NOMO-1 treated with dmso at 0.1 percent for 144 hours (cell line): ENCODE measurements at regions not wholly inside any gene's neighbourhood (a gene's known extent, or its start where the extent isn't known, plus 50 kb on each side); places are given as distances from the start of the nearest gene placed in this dataset.
"Not testable (repeated sequence)": the region's sequence is repeated elsewhere in the genome, so short reads cannot be mapped to it uniquely, and the experiment has no call there.

Experiments used
- DNase-seq: peaks from one replicate; lab custom pipeline; 2025; ENCODE audit not compliant: unreplicated experiment; lab: John Stamatoyannopoulos, UW

DNA sequence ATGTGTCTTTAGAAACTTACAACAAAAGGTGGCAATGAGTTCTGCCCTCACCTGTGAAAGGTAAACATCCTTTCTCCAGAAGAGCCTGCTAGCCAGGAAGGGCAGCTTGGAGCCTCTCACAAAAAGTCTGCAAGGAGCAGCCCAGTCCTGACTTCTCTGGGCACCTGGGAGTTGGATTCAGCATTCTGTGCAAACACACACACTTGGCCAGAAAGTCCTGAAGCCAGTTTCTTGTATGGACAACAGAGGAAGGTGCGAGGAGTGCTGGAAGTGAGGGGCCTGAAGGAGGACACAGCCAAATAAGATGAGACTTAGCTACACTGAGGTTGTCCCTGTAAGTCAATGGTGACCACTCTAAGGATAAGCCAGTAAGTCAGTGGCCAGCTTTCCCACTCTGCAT, 52.4 kb upstream of the SLC1A4 start:
- no peak for DNase-seq

DNA sequence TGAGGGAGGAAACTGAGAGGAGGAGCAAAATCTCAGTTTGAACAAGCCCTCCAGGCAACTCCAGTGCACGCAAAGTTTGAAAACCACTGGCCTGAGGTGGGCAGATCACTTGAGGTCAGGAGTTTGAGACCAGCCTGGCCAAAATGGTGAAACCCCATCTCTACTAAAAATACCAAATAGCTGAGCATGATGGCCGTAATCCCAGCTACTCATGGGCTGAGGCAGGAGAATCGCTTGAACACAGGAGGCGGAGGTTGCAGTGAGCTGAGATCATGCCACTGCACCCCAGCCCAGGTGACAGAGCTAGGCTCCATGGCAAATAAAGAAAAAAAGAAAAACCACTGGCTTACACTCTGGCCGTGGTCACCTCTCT, 51.9 kb upstream of the SLC1A4 start:
- not testable (repeated sequence) for DNase-seq

DNA sequence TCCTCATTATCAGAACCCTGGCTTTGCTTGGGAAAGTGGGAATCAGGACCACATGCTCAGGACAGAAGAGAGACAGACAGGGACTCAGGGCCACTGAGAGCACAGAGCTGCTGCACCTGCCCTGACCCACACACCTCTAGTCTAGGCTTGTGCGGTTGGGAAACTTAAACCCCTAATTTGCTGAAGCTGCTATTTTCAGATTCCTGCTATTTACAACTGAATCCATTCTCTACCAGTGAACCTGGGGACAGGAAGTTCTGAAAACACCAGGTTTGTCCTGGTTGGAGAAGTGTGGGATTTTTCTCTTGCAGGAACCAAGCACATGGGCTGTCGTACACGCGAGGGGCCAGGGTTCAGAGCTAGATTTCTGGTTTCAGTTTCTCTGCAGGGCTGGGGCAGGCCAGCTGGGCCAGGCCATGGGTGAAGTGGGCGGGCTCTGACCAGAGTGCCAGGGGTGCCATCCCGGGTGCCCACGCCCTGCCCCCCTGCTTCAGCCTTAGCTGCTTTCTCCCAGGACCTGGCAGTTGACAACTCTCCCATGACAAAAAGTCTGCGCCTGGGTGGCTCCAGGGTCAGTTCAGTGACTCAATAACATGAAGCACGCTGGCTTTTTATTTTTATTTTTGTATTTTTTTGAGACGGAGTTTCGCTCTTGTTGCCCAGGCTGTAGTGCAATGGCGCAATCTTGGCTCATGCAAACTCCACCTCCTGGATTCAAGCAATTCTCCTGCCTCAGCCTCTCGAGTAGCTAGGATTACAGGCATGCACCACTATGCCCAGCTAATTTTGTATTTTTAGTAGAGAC, 51.3 kb upstream of the SLC1A4 start:
- DNase-seq: no peak

DNA sequence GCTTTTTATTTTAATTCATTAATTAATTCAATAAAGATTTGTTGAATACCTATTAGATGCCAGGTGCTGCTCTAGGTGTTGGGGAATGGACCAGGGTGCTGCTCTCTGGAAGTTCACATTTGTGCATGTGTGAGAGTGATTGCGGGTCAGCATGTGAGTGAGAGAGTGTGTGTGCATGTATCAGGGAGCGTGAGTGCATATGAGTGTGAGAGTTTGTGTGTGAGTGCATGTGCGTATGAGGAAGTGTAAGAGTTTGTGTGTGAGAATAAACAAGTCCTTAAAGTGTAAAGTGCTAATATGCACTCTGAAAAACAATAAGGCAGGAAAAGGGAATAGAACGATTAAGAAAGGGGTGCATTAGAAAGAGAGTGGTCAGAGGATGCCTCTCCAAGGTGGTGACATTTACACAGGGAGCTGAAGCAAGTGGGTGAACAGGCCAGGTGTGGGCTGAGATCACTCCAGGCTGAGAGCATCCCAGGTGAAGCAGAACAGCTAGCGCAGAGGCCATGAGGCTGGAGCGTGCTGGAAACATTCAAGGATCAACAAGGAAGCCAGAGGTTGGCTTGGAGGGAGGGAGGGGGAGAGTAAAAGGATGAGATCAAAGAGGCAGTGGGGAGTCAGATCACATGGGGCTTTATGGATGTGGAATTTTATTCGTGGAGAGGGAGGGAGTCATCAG, 50.5 kb upstream of the SLC1A4 start:
- DNase-seq: no peak

DNA sequence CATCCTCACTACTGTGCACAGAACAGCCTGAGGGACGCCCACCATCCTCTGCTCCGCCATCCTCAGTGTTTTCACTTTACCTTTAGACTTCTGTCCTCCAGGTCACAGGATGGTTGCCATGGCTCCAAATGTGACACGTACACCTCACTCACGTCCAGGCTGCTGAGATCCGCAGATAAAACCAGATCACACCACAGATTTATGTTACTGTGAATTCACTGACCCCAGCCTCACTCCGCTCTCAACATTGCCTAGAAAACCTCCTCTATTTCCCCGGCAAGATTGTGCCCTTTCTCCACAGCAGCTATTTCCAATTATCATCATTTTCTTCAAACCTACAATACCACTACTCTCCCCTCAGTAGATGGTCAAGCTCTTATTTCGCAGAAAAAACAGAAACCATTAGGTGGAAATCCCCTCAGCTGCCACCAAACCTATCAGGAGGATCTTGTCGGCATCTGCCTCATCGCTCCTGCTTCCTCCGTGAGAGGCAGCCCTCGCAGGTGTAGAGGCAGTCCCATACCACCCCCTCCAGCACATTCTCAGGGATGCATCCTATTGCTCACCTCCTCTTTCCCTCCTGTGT, 49.8 kb upstream of the SLC1A4 start:
- no peak for DNase-seq
